ENCODE measurements at regions not wholly inside any gene's neighbourhood (a gene's known extent, or its start where the extent isn't known, plus 50 kb on each side); places are given as distances from the start of the nearest gene placed in this dataset.

- H3K36me3 Mint-ChIP-seq (ENCODE audit: low read depth, unreplicated experiment): no peaks in the 10 kb centered on the region
- Histone ChIP-seq H3K9ac (ENCODE audit: low read length) (no peak overlapping the region), H3K36me3 (ENCODE audit: insufficient read depth, low read length) (no peaks in the 10 kb centered on the region), H4K20me1 (ENCODE audit: insufficient read depth, low read length) (no peaks in the 10 kb centered on the region), H3K27me3 (ENCODE audit: insufficient read depth, low read length) (no peaks in the 10 kb centered on the region), H3K79me2 (ENCODE audit: insufficient read depth, low read length) (no peaks in the 10 kb centered on the region), H3K4me2 (ENCODE audit: low read length) (no peak overlapping the region), H2AFZ (ENCODE audit: low read depth, low read length) (no peak overlapping the region), H3K4me3 (ENCODE audit: insufficient read depth, low read depth, low read length) (no peak overlapping the region), H3K4me1 (ENCODE audit: insufficient read depth, low read length) (peaks cover 3% of the 10 kb centered on the region), H3K27ac (ENCODE audit: low read depth, low read length) (no peak overlapping the region), H3K9me3 (ENCODE audit: insufficient read depth, low read depth, low read length) (no peaks in the 10 kb centered on the region)
- FAIRE-seq (no peak), DNase-seq (ENCODE audit: low read depth) (no peak)
- no peak for TF ChIP-seq EZH2 (IDR thresholded peaks at IDR 0.05; ENCODE audit: insufficient read depth, low read length)
- no peak for TF ChIP-seq CTCF (IDR thresholded peaks at IDR 0.05; ENCODE audit: insufficient read depth, low read depth, low read length)
- no peak overlapping the region for H3K27ac Mint-ChIP-seq (ENCODE audit: unreplicated experiment)
- no peak overlapping the region for H3K4me3 Mint-ChIP-seq (ENCODE audit: unreplicated experiment)
- peaks cover 54% of the 10 kb centered on the region for H3K27me3 Mint-ChIP-seq (ENCODE audit: low read depth, unreplicated experiment)
- peaks cover 5% of the 10 kb centered on the region for H3K9me3 Mint-ChIP-seq (ENCODE audit: unreplicated experiment)
- no peaks in the 10 kb centered on the region for H3K4me1 Mint-ChIP-seq (ENCODE audit: low read depth, unreplicated experiment)
Observed at GRCh38 chr7:123237-123636, 69.1 kb upstream of the FAM20C start.

GRCh38 chr7:124130-124949, 68.0 kb upstream of the FAM20C start:
- H2AFZ ChIP-seq (ENCODE audit: low read depth, low read length): no peak overlapping the region
- H3K36me3 ChIP-seq (ENCODE audit: insufficient read depth, low read length): no peaks in the 10 kb centered on the region
- peaks cover 53% of the 10 kb centered on the region for H3K27me3 Mint-ChIP-seq (ENCODE audit: low read depth, unreplicated experiment)
- H3K4me1 Mint-ChIP-seq (ENCODE audit: low read depth, unreplicated experiment): no peaks in the 10 kb centered on the region
- no peak overlapping the region for H3K27ac ChIP-seq (ENCODE audit: low read depth, low read length)
- peaks cover 5% of the 10 kb centered on the region for H3K9me3 Mint-ChIP-seq (ENCODE audit: unreplicated experiment)
- no peak overlapping the region for H3K9ac ChIP-seq (ENCODE audit: low read length)
- H3K79me2 ChIP-seq (ENCODE audit: insufficient read depth, low read length): no peaks in the 10 kb centered on the region
- H3K4me3 ChIP-seq (ENCODE audit: insufficient read depth, low read depth, low read length): no peak overlapping the region
- DNase-seq (ENCODE audit: low read depth): no peak
- no peak for TF ChIP-seq EZH2 (IDR thresholded peaks at IDR 0.05; ENCODE audit: insufficient read depth, low read length)
- TF ChIP-seq CTCF (IDR thresholded peaks at IDR 0.05; ENCODE audit: insufficient read depth, low read depth, low read length): no peak
- no peak overlapping the region for H3K27ac Mint-ChIP-seq (ENCODE audit: unreplicated experiment)
- no peaks in the 10 kb centered on the region for H4K20me1 ChIP-seq (ENCODE audit: insufficient read depth, low read length)
- no peak for FAIRE-seq
- no peaks in the 10 kb centered on the region for H3K27me3 ChIP-seq (ENCODE audit: insufficient read depth, low read length)
- H3K4me3 Mint-ChIP-seq (ENCODE audit: unreplicated experiment): no peak overlapping the region
- H3K4me1 ChIP-seq (ENCODE audit: insufficient read depth, low read length): peaks cover 1% of the 10 kb centered on the region
- no peaks in the 10 kb centered on the region for H3K36me3 Mint-ChIP-seq (ENCODE audit: low read depth, unreplicated experiment)
- no peaks in the 10 kb centered on the region for H3K9me3 ChIP-seq (ENCODE audit: insufficient read depth, low read depth, low read length)
- no peak overlapping the region for H3K4me2 ChIP-seq (ENCODE audit: low read length)

- no peak for DNase-seq (ENCODE audit: low read depth)
- H3K9me3 Mint-ChIP-seq (ENCODE audit: unreplicated experiment): peaks cover 5% of the 10 kb centered on the region
- no peaks in the 10 kb centered on the region for H3K79me2 ChIP-seq (ENCODE audit: insufficient read depth, low read length)
Observed at GRCh38 chr7:125061-125475, 67.3 kb upstream of the FAM20C start.

More at GRCh38 chr7:125061-125475, 67.3 kb upstream of the FAM20C start:
- peaks cover 54% of the 10 kb centered on the region for H3K27me3 Mint-ChIP-seq (ENCODE audit: low read depth, unreplicated experiment)
- no peak for FAIRE-seq
- H3K9me3 ChIP-seq (ENCODE audit: insufficient read depth, low read depth, low read length): no peaks in the 10 kb centered on the region
- H3K36me3 Mint-ChIP-seq (ENCODE audit: low read depth, unreplicated experiment): no peaks in the 10 kb centered on the region
- TF ChIP-seq EZH2 (IDR thresholded peaks at IDR 0.05; ENCODE audit: insufficient read depth, low read length): no peak
- TF ChIP-seq CTCF (IDR thresholded peaks at IDR 0.05; ENCODE audit: insufficient read depth, low read depth, low read length): no peak
- H3K36me3 ChIP-seq (ENCODE audit: insufficient read depth, low read length): no peaks in the 10 kb centered on the region
- H3K4me1 ChIP-seq (ENCODE audit: insufficient read depth, low read length): no peaks in the 10 kb centered on the region
- no peak overlapping the region for H3K4me2 ChIP-seq (ENCODE audit: low read length)
- H3K4me3 Mint-ChIP-seq (ENCODE audit: unreplicated experiment): no peak overlapping the region
- no peak overlapping the region for H3K9ac ChIP-seq (ENCODE audit: low read length)
- H3K27me3 ChIP-seq (ENCODE audit: insufficient read depth, low read length): no peaks in the 10 kb centered on the region
- H3K27ac Mint-ChIP-seq (ENCODE audit: unreplicated experiment): no peak overlapping the region
- no peak overlapping the region for H3K4me3 ChIP-seq (ENCODE audit: insufficient read depth, low read depth, low read length)
- H4K20me1 ChIP-seq (ENCODE audit: insufficient read depth, low read length): no peaks in the 10 kb centered on the region
- H3K27ac ChIP-seq (ENCODE audit: low read depth, low read length): no peak overlapping the region
- H3K4me1 Mint-ChIP-seq (ENCODE audit: low read depth, unreplicated experiment): no peaks in the 10 kb centered on the region
- no peak overlapping the region for H2AFZ ChIP-seq (ENCODE audit: low read depth, low read length)
